ENCODE measurements at regions not wholly inside any gene's neighbourhood (a gene's known extent, or its start where the extent isn't known, plus 50 kb on each side); places are given as distances from the start of the nearest gene placed in this dataset.

- no peak overlapping the region for H3K18ac ChIP-seq (ENCODE audit: extremely low read depth, low read length)
- no peak overlapping the region for H2BK20ac ChIP-seq (ENCODE audit: low read length)
- H4K20me1 ChIP-seq (replicated peaks in 1 of 2; ENCODE audit: control insufficient read depth in 1 of 2, insufficient read depth in 2 of 2, low read length in 2 of 2), result no peaks in the 10 kb centered on the region
- H3K23ac ChIP-seq (ENCODE audit: insufficient read length), result no peak overlapping the region
- no peak overlapping the region for H2BK5ac ChIP-seq (ENCODE audit: low read depth, low read length)
- no peaks in the 10 kb centered on the region for H3K79me2 ChIP-seq (ENCODE audit: control insufficient read depth in 1 of 2, insufficient read depth in 2 of 2, low read length in 2 of 2)
- H3K79me1 ChIP-seq (ENCODE audit: low read depth, low read length), result no peaks in the 10 kb centered on the region
- no peak overlapping the region for H3K14ac ChIP-seq (ENCODE audit: insufficient read length)
- no peak overlapping the region for H3K4ac ChIP-seq (replicated peaks; ENCODE audit: insufficient read length, low read depth, low read length)
- H3K27ac ChIP-seq (ENCODE audit: low read depth, low read length), result no peak overlapping the region
- H2AFZ ChIP-seq (ENCODE audit: low read length), result no peak overlapping the region
- H3K4me3 ChIP-seq (ENCODE audit: extremely low read depth in 1 of 4, insufficient read depth in 2 of 4, low read depth in 3 of 4, low read length in 4 of 4), result no peak overlapping the region
- no peak overlapping the region for H3K56ac ChIP-seq (replicated peaks; ENCODE audit: insufficient read length, low read depth, low read length)
- no peaks in the 10 kb centered on the region for H3K9me3 ChIP-seq (ENCODE audit: insufficient read depth in 2 of 2, low read depth in 1 of 2, low read length in 1 of 2)
- no peak overlapping the region for H4K5ac ChIP-seq (ENCODE audit: insufficient read length, low read depth, low read length)
- no peak overlapping the region for H4K91ac ChIP-seq (replicated peaks; ENCODE audit: insufficient read length, low read length)
- no peak overlapping the region for H2BK120ac ChIP-seq (replicated peaks; ENCODE audit: low read depth, low read length)
- no peak overlapping the region for H2BK12ac ChIP-seq (ENCODE audit: low read depth, low read length)
- H4K8ac ChIP-seq (ENCODE audit: extremely low read depth, insufficient read depth, low read length), result no peak overlapping the region
- CTCF ChIA-PET (ENCODE audit: partially characterized antibody), result no interaction called here
- DNase-seq (ENCODE audit: low read depth in 1 of 2, low spot score in 2 of 2) (no peak), FAIRE-seq (no peak)
- no peak overlapping the region for H2BK15ac ChIP-seq (ENCODE audit: low read length)
- no peaks in the 10 kb centered on the region for H3K23me2 ChIP-seq (ENCODE audit: low read depth, low read length)
- H3K9ac ChIP-seq (replicated peaks in 1 of 4; ENCODE audit: extremely low read depth in 1 of 4, low read depth in 3 of 4, low read length in 3 of 4), result no peak overlapping the region
- H2AK5ac ChIP-seq (ENCODE audit: low read depth, low read length), result no peak overlapping the region
- no peaks in the 10 kb centered on the region; a peak in 1 of 7 replicates for H3K27me3 ChIP-seq (replicated peaks in 1 of 4; ENCODE audit: control insufficient read depth in 3 of 4, extremely low read depth in 1 of 4, insufficient read depth in 3 of 4, low read length in 3 of 4)
- POLR2A ChIA-PET (ENCODE audit: partially characterized antibody), result no interaction called here
- TF ChIP-seq BRCA1 (IDR thresholded peaks at IDR 0.05; ENCODE audit: low read depth, low read length) (no peak), GTF2F1 (IDR thresholded peaks at IDR 0.05; ENCODE audit: borderline replicate concordance, low read depth, low read length) (no peak), TAF1 (IDR thresholded peaks at IDR 0.05; ENCODE audit: low read depth, low read length) (no peak), RBBP5 (IDR thresholded peaks at IDR 0.05; ENCODE audit: borderline replicate concordance, low read depth, low read length) (no peak), EGR1 (IDR thresholded peaks at IDR 0.05; ENCODE audit: borderline replicate concordance, low read depth, low read length) (no peak), CREB1 (IDR thresholded peaks at IDR 0.05) (no peak), MAX (IDR thresholded peaks at IDR 0.05) (no peak), CBX8 (IDR thresholded peaks at IDR 0.05; ENCODE audit: borderline replicate concordance, low read depth, low read length) (no peak), TEAD4 (IDR thresholded peaks at IDR 0.05; ENCODE audit: low read depth, low read length) (no peak), SP1 (IDR thresholded peaks at IDR 0.05; ENCODE audit: low read depth, low read length) (no peak)
- TF ChIP-seq, protein P1, sequence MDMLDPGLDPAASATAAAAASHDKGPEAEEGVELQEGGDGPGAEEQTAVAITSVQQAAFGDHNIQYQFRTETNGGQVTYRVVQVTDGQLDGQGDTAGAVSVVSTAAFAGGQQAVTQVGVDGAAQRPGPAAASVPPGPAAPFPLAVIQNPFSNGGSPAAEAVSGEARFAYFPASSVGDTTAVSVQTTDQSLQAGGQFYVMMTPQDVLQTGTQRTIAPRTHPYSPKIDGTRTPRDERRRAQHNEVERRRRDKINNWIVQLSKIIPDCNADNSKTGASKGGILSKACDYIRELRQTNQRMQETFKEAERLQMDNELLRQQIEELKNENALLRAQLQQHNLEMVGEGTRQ (IDR thresholded peaks at IDR 0.05; ENCODE audit: low read length), result no peak
- TF ChIP-seq, protein P2, sequence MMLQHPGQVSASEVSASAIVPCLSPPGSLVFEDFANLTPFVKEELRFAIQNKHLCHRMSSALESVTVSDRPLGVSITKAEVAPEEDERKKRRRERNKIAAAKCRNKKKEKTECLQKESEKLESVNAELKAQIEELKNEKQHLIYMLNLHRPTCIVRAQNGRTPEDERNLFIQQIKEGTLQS (IDR thresholded peaks at IDR 0.05; ENCODE audit: insufficient read depth, low read depth, low read length), result no peak
- no peaks in the 10 kb centered on the region for H3K4me1 ChIP-seq (replicated peaks in 1 of 4; ENCODE audit: control insufficient read depth in 3 of 4, insufficient read depth in 4 of 4, low read length in 3 of 4)
- WGBS, 2 experiments (ENCODE audit: extremely low coverage in 1 of 2, insufficient coverage in 1 of 2, insufficient read length in 1 of 2, insufficient replicate concordance in 2 of 2, low coverage in 1 of 2, low lambda C conversion rate in 2 of 2, missing lambda C conversion rate in 1 of 2), result 88% methylated on average over 4 of the region's 4 CpGs; no CpG with 5 or more reads in 1 of the 2 experiments
- H3K4me2 ChIP-seq (ENCODE audit: insufficient read depth in 1 of 2, low read depth in 2 of 2, low read length in 2 of 2), result no peak overlapping the region
- H3K36me3 ChIP-seq (ENCODE audit: control insufficient read depth in 2 of 4, insufficient read depth in 4 of 4, low read length in 3 of 4), result no peaks in the 10 kb centered on the region
Observed at GRCh38 chr6:144882425-144882824, 597.3 kb downstream of the UTRN start.

All from H1 (cell line).